BLaER1 treated with 17β-estradiol and CSF1 and Interleukin-3, amounts not matched to agents 10 nM and 100 nM (cell line): ENCODE measurements at regions not wholly inside any gene's neighbourhood (a gene's known extent, or its start where the extent isn't known, plus 50 kb on each side); places are given as distances from the start of the nearest gene placed in this dataset.

Experiments used
- H3K27ac ChIP-seq, 11 experiments: shearing (Covaris generic); formaldehyde crosslinking; 2 replicates each; pipeline ENCODE4 v1.8.1; 2022
- H3K27me3 ChIP-seq, 11 experiments: shearing (Covaris generic); formaldehyde crosslinking; 2 replicates each; pipeline ENCODE4 v1.8.1; 2022
- H3K36me3 ChIP-seq, 11 experiments: shearing (Covaris generic); formaldehyde crosslinking; 2 replicates each; pipeline ENCODE4 v1.8.1; 2022
- H3K4me1 ChIP-seq, 10 experiments: shearing (Covaris generic); formaldehyde crosslinking; 2 replicates each; pipeline ENCODE4 v1.8.1; 2022
- H3K4me2 ChIP-seq, 11 experiments: shearing (Covaris generic); formaldehyde crosslinking; 2 replicates each; pipeline ENCODE4 v1.8.1; 2022
- H3K4me3 ChIP-seq, 10 experiments: shearing (Covaris generic); formaldehyde crosslinking; 2 replicates each; pipeline ENCODE4 v1.8.1; 2022
- H3K9ac ChIP-seq, 11 experiments: shearing (Covaris generic); formaldehyde crosslinking; 2 replicates each; pipeline ENCODE4 v1.8.1; 2022
- H3K9me3 ChIP-seq, 11 experiments: shearing (Covaris generic); formaldehyde crosslinking; replicated peaks in 1 of 11; 2 replicates each; pipeline ENCODE4 v1.8.1; 2022
- H4K20me1 ChIP-seq, 11 experiments: shearing (Covaris generic); formaldehyde crosslinking; 2 replicates each; pipeline ENCODE4 v1.8.1; 2022
- Cebpa-rat ChIP-seq, 11 experiments: shearing (Covaris generic); IDR thresholded peaks; 2 replicates each; pipeline ENCODE4 v1.8.1; 2022

GRCh38 chr5:168031614-168032013, 259.8 kb upstream of the WWC1 start:
- Histone ChIP-seq H3K27ac (no peak overlapping the region), H3K27me3 (no peaks in the 10 kb centered on the region), H3K4me3 (no peak overlapping the region), H3K36me3 (peaks cover 0 to 29% (median 0%) of the 10 kb centered on the region in 11 experiments; a peak in 6 of 22 replicates), H4K20me1 (no peaks in the 10 kb centered on the region), H3K4me1 (no peaks in the 10 kb centered on the region), H3K4me2 (no peak overlapping the region), H3K9me3 (peaks cover 0 to 8% (median 0%) of the 10 kb centered on the region in 11 experiments; a peak in 2 of 22 replicates), H3K9ac (no peak overlapping the region)
- no peak for TF ChIP-seq Cebpa-rat (IDR thresholded peaks at IDR 0.05)

GRCh38 chr5:168039039-168039438, 252.4 kb upstream of the WWC1 start:
- H3K9me3 ChIP-seq: no peaks in the 10 kb centered on the region
- H3K4me1 ChIP-seq: no peaks in the 10 kb centered on the region
- H3K4me2 ChIP-seq: no peak overlapping the region
- peaks cover 0 to 32% (median 0%) of the 10 kb centered on the region in 11 experiments; a peak in 3 of 22 replicates for H3K36me3 ChIP-seq
- no peak overlapping the region for H3K4me3 ChIP-seq
- H3K27me3 ChIP-seq: no peaks in the 10 kb centered on the region
- H3K27ac ChIP-seq: no peak overlapping the region
- TF ChIP-seq Cebpa-rat (IDR thresholded peaks at IDR 0.05): no peak
- no peak overlapping the region for H3K9ac ChIP-seq
- no peaks in the 10 kb centered on the region for H4K20me1 ChIP-seq

- H3K27me3 ChIP-seq: no peaks in the 10 kb centered on the region
- no peak overlapping the region for H3K4me3 ChIP-seq
- peaks cover 0 to 32% (median 0%) of the 10 kb centered on the region in 11 experiments; a peak in 3 of 22 replicates for H3K36me3 ChIP-seq
- no peak overlapping the region for H3K9ac ChIP-seq
- no peaks in the 10 kb centered on the region for H4K20me1 ChIP-seq
- H3K4me2 ChIP-seq: no peak overlapping the region
- H3K4me1 ChIP-seq: 0 out of 20 replicates have a peak, but pooled peaks cover 0 to 4% (median 0%) of the 10 kb centered on the region in 10 experiments
- H3K9me3 ChIP-seq: no peaks in the 10 kb centered on the region
- no peak for TF ChIP-seq Cebpa-rat (IDR thresholded peaks at IDR 0.05)
- H3K27ac ChIP-seq: no peak overlapping the region
These were observed 251.7 kb upstream of the WWC1 start for GRCh38 chr5:168039566-168040248.

GRCh38 chr5:168041583-168041982, 249.9 kb upstream of the WWC1 start:
- Histone ChIP-seq H3K36me3 (peaks cover 0 to 32% (median 0%) of the 10 kb centered on the region in 11 experiments; a peak in 3 of 22 replicates), H3K9me3 (no peaks in the 10 kb centered on the region), H3K4me1 (peaks cover 0 to 21% (median 7%) of the 10 kb centered on the region in 10 experiments; a peak in 14 of 20 replicates), H3K9ac (no peak overlapping the region), H3K27ac (no peak overlapping the region), H3K27me3 (no peaks in the 10 kb centered on the region), H3K4me3 (no peak overlapping the region), H4K20me1 (no peaks in the 10 kb centered on the region), H3K4me2 (no peak overlapping the region)
- no peak for TF ChIP-seq Cebpa-rat (IDR thresholded peaks at IDR 0.05)

- Histone ChIP-seq H3K27ac (no peak overlapping the region), H3K4me2 (no peak overlapping the region), H3K9ac (no peak overlapping the region), H4K20me1 (peaks cover 0 to 3% (median 0%) of the 10 kb centered on the region in 11 experiments; a peak in 2 of 22 replicates), H3K4me3 (no peak overlapping the region), H3K9me3 (no peaks in the 10 kb centered on the region), H3K4me1 (peaks cover 5 to 30% (median 16%) of the 10 kb centered on the region in 10 experiments; a peak in 17 of 20 replicates), H3K27me3 (no peaks in the 10 kb centered on the region), H3K36me3 (peaks cover 0 to 32% (median 0%) of the 10 kb centered on the region in 11 experiments; a peak in 3 of 22 replicates)
- no peak for TF ChIP-seq Cebpa-rat (IDR thresholded peaks at IDR 0.05)
These were observed 249.0 kb upstream of the WWC1 start for GRCh38 chr5:168042284-168043068.

GRCh38 chr5:168046163-168046562, 245.3 kb upstream of the WWC1 start:
- Histone ChIP-seq H3K4me3 (no peak overlapping the region), H3K27ac (no peak overlapping the region), H4K20me1 (peaks cover 0 to 9% (median 0%) of the 10 kb centered on the region in 11 experiments; a peak in 2 of 22 replicates), H3K9me3 (no peaks in the 10 kb centered on the region), H3K4me1 (peaks cover 9 to 44% (median 27%) of the 10 kb centered on the region in 10 experiments; a peak in 18 of 20 replicates), H3K27me3 (no peaks in the 10 kb centered on the region), H3K9ac (no peak overlapping the region), H3K36me3 (peaks cover 0 to 41% (median 7%) of the 10 kb centered on the region in 11 experiments; a peak in 9 of 22 replicates), H3K4me2 (peak overlapping the region in 7 of 11 experiments; percentile 52 to 75 (median 68); a peak in 14 of 22 replicates)
- TF ChIP-seq Cebpa-rat (IDR thresholded peaks at IDR 0.05): no peak

- Histone ChIP-seq H3K4me3 (no peak overlapping the region), H3K9ac (0 out of 22 replicates have a peak overlapping the region, but pooled peaks of 3 of the 11 experiments have one; percentile 9 to 27 (median 24)), H3K9me3 (no peaks in the 10 kb centered on the region), H3K4me1 (peaks cover 9 to 44% (median 27%) of the 10 kb centered on the region in 10 experiments; a peak in 18 of 20 replicates), H3K27me3 (no peaks in the 10 kb centered on the region), H4K20me1 (peaks cover 0 to 9% (median 0%) of the 10 kb centered on the region in 11 experiments; a peak in 2 of 22 replicates), H3K4me2 (peak overlapping the region; percentile 42 to 75 (median 64)), H3K36me3 (peaks cover 0 to 42% (median 7%) of the 10 kb centered on the region in 11 experiments; a peak in 9 of 22 replicates), H3K27ac (peak overlapping the region in 2 of 11 experiments; percentile 12 to 24; a peak in 1 of 22 replicates)
- TF ChIP-seq Cebpa-rat (IDR thresholded peaks at IDR 0.05): no peak
These were observed 244.3 kb upstream of the WWC1 start for GRCh38 chr5:168047043-168047668.

GRCh38 chr5:168047669-168048111, 243.8 kb upstream of the WWC1 start:
- Histone ChIP-seq H3K4me1 (peaks cover 9 to 44% (median 27%) of the 10 kb centered on the region in 10 experiments; a peak in 18 of 20 replicates), H3K9me3 (no peaks in the 10 kb centered on the region), H3K4me3 (no peak overlapping the region), H4K20me1 (peaks cover 0 to 9% (median 0%) of the 10 kb centered on the region in 11 experiments; a peak in 2 of 22 replicates), H3K9ac (peak overlapping the region in 3 of 11 experiments; percentile 11 to 49 (median 27); a peak in 1 of 22 replicates), H3K4me2 (peak overlapping the region; percentile 42 to 75 (median 64)), H3K27me3 (no peaks in the 10 kb centered on the region), H3K27ac (0 out of 22 replicates have a peak overlapping the region, but pooled peaks of 1 of the 11 experiments have one; percentile 12), H3K36me3 (peaks cover 0 to 43% (median 7%) of the 10 kb centered on the region in 11 experiments; a peak in 9 of 22 replicates)
- TF ChIP-seq Cebpa-rat (IDR thresholded peaks at IDR 0.05): no peak
